Right ventricle myocardium inferior (tissue), 1 donor: ENCODE measurements at regions not wholly inside any gene's neighbourhood (a gene's known extent, or its start where the extent isn't known, plus 50 kb on each side); places are given as distances from the start of the nearest gene placed in this dataset.
"Not testable (repeated sequence)": the region's sequence is repeated elsewhere in the genome, so short reads cannot be mapped to it uniquely, and the experiment has no call there.

Experiments used
- ATAC-seq: fragments of 200-7000 bp; cut with Tn5 transposase; one replicate; pipeline ENCODE4 v1.9.1; 2020; ENCODE audit warnings: mild to moderate bottlenecking, moderate library complexity
- DNase-seq: peaks from one replicate; pipeline ENCODE4 v3.0.0; 2021; ENCODE audit errors: missing footprints
- intact Hi-C: fragments of 100-400 bp; cut with DNase I; formaldehyde crosslinking; loops from one replicate; pipeline ENCODE4 v1.11.0; 2022
- donor health status: DM: no; HTN: yes; CAD: no; lungs with severe emphysema.

GRCh38 chr2:117523711-117524238 is 290.7 kb upstream of the DDX18 start:
- ATAC-seq = no peak
- no peak for DNase-seq
- intact Hi-C loops = no loop called here

GRCh38 chr2:117536139-117536538 is 278.4 kb upstream of the DDX18 start:
- no peak for DNase-seq
- ATAC-seq = no peak
- intact Hi-C loops = loop anchor here (5.0 kb wide), 1 partner anchor 64 kb away; no protein-coding TSS in a partner anchor

- no peak for DNase-seq
- ATAC-seq = no peak
Measured at GRCh38 chr2:117537032-117537431, 277.5 kb upstream of the DDX18 start.

DNA sequence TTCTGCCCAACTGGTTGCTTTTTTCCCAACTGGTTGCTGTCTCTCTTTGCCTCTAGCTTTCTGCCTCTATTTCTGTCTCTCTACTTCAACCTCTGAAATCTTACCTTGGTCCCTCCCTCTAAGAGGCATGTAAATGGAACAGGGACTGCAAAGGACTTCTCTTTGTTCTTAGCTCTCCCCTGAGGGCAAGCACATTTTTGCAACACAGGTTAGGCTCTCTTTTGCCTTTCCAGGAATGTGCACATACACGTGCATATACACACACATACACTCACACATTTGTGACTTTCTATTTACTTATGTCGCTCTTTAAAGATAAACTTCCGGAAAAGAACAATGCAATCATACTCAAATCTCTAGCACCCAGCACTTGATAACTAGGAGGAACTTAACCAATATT is 262.6 kb upstream of the DDX18 start:
- intact Hi-C loops = no loop called here
- DNase-seq (no peak), ATAC-seq (no peak)

More at GRCh38 chr2:117537032-117537431, 277.5 kb upstream of the DDX18 start:
- intact Hi-C loops = loop anchor here (5.0 kb wide), 1 partner anchor 65 kb away; no protein-coding TSS in a partner anchor

- DNase-seq = no peak
- intact Hi-C loops = no loop called here
- ATAC-seq = no peak
Measured at GRCh38 chr2:117553448-117553847, 261.0 kb upstream of the DDX18 start.

GRCh38 chr2:117555965-117556364 is 258.5 kb upstream of the DDX18 start:
- no peak for DNase-seq
- ATAC-seq = no peak
- intact Hi-C loops = no loop called here

DNA sequence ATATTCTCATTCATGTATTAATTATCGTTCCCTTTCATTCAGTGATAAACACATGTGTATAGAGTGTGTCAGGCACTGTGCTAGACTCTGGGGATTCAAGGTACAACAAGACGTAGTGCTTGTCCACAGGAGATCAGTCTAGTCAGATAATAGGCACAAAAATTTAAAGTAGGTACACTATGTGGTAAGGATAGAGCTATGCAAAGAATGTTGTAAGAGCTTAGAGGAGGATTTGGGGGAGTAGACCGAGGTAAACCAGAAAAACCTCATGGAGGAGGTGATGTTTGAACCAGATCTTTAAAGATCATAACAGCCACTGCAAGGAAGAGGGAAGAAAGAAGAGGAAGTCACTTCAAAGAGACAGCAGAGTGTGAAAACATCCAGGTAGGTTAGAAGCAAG is 256.9 kb upstream of the DDX18 start:
- DNase-seq (no peak), ATAC-seq (no peak)
- intact Hi-C loops = no loop called here

DNA sequence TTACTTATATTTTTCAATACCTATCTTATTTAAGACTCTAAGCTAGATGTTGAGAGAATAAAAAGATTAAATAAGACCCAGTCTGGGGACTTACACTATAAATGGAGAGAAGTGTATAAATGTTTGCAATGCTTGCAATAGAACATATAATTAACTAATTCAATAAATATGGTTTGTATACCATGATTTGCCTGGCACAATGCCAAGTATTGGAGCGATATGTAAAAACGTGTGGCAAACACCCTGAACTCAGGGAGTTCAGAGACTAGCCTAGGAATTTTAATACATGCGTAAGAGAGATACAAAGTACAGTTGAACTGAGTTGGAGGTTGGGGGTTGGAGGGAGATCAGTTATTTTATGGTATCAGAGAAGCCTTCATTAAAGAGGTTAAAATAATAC is 251.8 kb upstream of the DDX18 start:
- DNase-seq = no peak
- intact Hi-C loops = no loop called here
- no peak for ATAC-seq

DNA sequence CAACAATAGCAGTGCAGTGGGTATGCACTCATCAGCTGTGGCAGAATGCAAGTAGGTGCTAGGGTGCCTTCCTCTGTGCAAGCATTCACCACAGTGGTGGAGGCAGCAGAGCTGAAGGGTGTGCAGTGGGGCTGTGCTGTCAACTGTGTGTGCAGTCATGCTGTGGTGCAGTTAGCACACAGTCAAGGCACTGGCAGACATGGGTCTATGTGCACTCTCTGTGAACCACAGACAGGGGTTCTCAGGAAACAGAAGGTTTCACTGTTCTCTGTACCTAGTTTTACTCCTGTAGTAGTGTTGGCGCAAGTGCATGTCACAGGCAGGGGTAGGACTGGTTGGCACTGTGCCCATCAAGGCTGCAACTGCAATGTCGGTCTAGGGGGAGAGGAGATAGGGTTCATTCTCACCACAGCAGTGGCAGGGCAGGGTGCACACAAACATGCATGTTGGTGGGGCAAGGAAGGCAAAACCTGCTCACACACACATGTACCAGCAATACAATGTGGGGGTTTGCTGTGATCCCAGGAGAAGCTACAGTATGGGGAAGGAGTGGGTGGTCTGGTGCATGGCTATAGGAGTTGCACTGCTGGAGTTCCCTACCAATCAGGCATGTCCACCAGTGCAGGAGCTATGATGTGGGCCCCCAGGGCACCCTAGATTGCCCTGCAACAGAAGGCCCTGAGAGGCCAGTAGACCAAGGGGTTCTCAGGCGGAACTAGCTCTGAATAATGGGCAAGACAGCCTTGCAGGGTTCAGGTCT is 242.7 kb upstream of the DDX18 start:
- intact Hi-C loops = no loop called here
- ATAC-seq (no peak), DNase-seq (no peak)

- ATAC-seq (no peak), DNase-seq (no peak)
- intact Hi-C loops = no loop called here
Measured at GRCh38 chr2:117587310-117587709, 227.2 kb upstream of the DDX18 start.

- ATAC-seq (no peak), DNase-seq (no peak)
- intact Hi-C loops = loop anchor here (1.0 kb wide), 1 partner anchor 16 kb away; no protein-coding TSS in a partner anchor
Measured at GRCh38 chr2:117603060-117603459, 211.4 kb upstream of the DDX18 start.

- intact Hi-C loops = loop anchor here (1.0 kb wide), 1 partner anchor 16 kb away; no protein-coding TSS in a partner anchor
- no peak for ATAC-seq
- DNase-seq = no peak
Measured at GRCh38 chr2:117603567-117603966, 210.9 kb upstream of the DDX18 start.

DNA sequence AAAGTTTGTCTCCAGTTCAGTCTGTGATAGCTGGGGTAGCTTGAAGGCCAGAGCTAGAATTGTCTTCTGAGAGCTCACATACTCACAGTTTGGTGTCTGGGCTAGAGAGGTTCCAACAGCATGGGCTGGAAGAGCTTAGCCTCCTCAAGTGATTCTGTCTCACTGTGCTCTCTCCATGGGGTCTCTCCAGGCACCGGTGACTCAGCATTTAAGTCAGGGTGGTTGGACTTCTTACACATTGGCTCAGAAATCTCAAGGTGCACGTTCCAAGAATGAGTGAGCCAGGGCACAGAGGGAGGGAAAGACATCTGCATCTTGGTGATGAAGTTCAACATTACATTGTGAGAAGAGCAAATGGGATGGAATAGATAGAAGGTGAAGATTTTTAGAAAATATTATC is 207.3 kb upstream of the DDX18 start:
- intact Hi-C loops = no loop called here
- DNase-seq (no peak), ATAC-seq (no peak)

DNA sequence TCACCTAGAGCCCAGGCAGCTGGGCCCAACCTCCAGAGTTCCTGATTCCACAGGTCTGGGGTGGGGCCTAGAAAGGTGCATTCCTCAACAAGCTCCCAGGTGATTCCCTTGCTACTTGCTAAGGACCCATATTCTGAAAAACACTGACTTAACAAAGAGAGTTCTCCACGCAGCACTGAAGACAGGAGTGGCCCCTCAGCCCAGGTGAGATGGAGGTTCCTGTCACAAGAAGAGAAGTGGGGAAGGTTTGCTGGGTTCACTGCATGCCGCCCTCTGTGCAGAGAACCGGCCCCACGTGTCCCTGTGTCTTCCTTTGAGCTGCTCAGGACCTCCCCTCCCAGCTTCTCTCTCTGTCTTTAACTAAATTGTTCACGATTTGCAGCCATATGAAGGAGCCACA is 201.4 kb upstream of the DDX18 start:
- intact Hi-C loops = no loop called here
- no peak for DNase-seq
- no peak for ATAC-seq

DNA sequence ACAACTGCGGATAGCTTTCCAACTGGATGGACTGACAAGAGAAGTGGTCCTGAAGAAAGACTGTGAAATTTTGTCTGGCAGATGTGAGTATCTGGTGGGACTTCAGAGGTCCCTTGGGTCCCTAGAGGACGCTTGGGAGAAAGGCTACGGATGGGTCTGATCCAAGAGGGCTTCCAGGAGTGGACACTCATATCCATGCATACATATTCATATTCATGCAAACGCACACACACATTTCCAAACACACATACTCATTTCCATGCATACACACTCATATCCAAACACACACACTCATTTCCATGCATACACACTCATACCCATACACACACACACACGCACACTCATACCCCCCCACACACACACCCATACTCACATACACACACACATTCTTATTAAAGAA is 200.2 kb upstream of the DDX18 start:
- intact Hi-C loops = no loop called here
- DNase-seq = no peak
- ATAC-seq = no peak

- ATAC-seq = no peak
- DNase-seq = no peak
- intact Hi-C loops = no loop called here
Measured at GRCh38 chr2:117614823-117615534, 199.5 kb upstream of the DDX18 start.

- intact Hi-C loops = loop anchor here (1.0 kb wide), 1 partner anchor 15 kb away; no protein-coding TSS in a partner anchor
- ATAC-seq (no peak), DNase-seq (no peak)
Measured at GRCh38 chr2:117618607-117619006, 195.9 kb upstream of the DDX18 start.

GRCh38 chr2:117621326-117621725 is 193.2 kb upstream of the DDX18 start:
- ATAC-seq = no peak
- intact Hi-C loops = no loop called here
- DNase-seq = no peak

DNA sequence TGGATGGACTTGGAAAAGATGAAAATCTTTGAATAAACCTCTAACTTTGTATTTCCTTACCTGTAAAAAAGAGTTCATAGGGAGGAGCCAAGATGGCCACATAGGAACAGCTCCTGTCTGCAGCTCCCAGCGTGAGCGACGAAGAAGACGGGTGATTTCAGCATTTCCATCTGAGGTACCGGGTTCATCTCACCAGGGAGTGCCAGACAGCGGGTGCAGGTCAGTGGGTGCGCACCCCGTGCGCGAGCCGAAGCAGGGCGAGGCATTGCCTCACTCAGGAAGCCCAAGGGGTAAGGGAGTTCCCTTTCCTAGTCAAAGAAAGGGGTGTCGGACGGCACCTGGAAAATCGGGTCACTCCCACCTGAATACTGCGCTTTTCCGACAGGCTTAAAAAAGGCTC is 191.3 kb upstream of the DDX18 start:
- intact Hi-C loops, DNase-seq, ATAC-seq: not testable (repeated sequence)
